NCI-H1105 (cell line): ENCODE measurements at regions not wholly inside any gene's neighbourhood (a gene's known extent, or its start where the extent isn't known, plus 50 kb on each side); places are given as distances from the start of the nearest gene placed in this dataset.
"Not testable (repeated sequence)": the region's sequence is repeated elsewhere in the genome, so short reads cannot be mapped to it uniquely, and the experiment has no call there.

Source experiments
- DNase-seq: peaks from one replicate; lab custom pipeline; 2025; lab: John Stamatoyannopoulos, UW

DNA sequence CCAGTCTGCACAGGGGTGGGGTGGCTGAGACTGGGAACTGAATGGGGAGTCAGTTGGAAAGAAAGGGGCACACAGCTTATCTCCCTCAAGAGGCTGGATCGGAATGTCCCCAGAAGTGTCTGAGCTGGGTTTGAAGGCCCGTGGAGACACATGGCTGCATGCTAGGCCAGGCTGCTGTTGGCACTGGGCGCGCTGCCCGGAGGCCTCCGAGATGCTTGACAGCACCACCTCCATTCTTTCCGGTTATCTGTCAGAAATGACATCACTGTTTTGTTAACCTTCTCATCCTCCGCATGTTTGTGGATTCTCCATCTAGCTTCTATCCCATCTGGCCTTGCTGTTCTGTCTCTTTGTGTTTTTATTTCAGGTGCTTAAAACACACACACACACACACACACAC lies 85.5 kb downstream of the APIP start:
- no peak for DNase-seq

- no peak for DNase-seq
These were observed 86.1 kb downstream of the APIP start for GRCh38 chr11:34830035-34830434.

DNA sequence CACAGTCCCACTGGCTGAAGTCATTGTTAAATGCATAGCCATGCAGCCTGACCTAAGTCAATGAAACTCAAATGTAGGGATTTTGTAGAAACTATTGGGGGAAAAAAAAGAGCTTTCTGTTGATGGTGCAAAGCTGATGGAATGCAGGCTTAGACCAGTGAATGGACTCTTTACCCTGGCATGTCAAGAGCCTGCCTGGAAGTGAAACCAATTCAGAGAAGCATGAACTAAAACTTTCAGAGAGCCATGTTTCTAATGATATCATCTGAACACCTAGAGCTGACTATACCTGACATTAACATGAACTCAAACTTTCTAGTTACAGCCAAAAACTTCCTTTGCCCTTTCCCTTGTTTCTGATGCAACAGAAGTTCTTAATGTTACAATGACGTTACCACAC lies 89.0 kb downstream of the APIP start:
- no peak for DNase-seq

- DNase-seq: no peak
These were observed 89.8 kb downstream of the APIP start for GRCh38 chr11:34826384-34826726.

DNA sequence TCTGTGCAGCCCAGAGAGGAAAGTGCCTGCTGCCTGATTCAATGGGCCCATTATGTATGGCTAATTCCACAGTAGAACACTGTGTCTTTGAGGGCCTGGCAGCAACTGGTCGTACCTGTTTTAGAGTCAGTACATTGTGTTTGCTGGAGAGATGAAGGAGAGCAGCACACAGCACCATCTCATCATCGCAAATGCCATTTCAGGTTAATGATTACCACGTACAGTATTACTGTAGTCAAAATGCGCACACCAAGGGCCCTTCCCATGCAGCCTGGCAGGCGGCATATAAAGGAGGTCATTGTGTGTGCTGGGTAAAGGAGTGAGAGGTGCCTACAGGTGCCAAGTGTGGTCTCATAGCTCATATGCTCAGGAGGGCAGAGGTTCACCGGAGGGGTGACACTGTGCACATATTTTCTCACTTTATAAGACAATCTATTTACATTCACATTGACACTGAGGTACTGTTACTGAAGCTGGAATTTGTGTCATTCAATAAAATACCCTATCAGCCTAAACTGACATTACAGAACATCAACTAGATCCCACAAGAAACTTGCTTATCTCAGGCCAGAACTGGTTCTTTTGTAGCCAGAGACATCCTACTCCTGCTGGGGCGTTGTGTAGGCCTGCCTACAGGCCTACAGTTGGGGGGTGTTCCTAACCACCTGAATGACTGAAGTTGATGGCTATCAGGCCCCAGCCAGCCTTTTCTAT lies 90.4 kb downstream of the APIP start:
- DNase-seq: no peak

DNA sequence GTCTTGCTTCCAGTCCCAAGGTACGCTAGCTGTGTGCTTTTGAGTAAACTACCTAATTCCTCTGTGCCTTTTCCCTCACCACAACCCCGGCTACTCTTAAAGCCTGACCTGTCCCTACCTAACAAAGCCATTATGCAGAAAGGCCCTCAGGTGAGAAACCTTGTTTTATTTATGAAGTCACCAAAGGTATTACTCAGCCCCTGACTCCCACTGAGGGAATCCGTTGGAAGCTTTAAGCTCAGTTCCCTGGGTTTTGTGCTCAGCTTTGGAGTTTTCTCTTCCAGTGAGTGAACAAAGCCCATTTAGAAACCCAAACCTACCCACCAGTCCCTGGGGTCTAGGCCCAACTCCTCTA lies 90.9 kb downstream of the APIP start:
- no peak for DNase-seq

DNA sequence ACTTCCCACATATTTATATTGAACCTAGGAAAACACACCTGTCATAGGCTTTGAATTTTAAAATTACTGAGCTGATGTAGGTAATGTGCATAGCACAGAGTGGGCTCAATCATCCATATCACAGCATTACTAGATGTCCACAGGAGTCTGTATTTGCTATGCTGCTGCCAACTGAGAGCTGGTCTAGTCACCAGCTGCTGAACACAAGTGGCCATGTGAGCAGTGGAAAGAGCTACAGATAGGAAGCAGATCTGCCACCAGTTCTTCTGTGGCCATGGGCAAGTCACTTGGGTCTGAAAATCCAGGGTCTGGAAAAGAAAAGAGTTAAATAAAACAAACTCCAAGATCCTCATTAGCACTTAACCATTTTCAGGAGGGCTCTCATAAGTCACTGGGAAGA lies 91.8 kb downstream of the APIP start:
- DNase-seq: no peak

DNA sequence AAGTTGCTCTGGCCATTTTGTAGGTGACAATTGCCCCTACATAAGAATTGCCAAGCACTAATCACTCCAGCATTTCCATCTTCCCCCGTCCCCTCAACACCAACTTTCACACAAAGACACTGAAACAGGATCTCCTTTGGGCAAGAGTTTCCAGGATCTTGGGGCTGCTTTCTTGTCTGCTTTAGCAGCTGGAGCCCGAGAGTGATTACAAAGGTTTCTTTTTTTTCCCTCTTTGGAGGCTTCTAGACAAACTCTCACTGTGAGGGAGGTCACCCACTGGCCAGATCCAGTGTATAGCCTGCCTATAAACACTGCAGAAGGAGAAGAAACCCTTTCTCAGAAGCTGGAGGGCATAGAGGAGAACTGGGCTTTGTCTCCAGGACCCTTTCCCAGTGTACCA lies 92.5 kb downstream of the APIP start:
- DNase-seq: no peak

- no peak for DNase-seq
These were observed 93.0 kb downstream of the APIP start for GRCh38 chr11:34823197-34823596.

GRCh38 chr11:34819740-34820482 lies 96.3 kb downstream of the APIP start:
- DNase-seq: no peak

- DNase-seq: not testable (repeated sequence)
These were observed 98.4 kb downstream of the APIP start for GRCh38 chr11:34817812-34818211.

DNA sequence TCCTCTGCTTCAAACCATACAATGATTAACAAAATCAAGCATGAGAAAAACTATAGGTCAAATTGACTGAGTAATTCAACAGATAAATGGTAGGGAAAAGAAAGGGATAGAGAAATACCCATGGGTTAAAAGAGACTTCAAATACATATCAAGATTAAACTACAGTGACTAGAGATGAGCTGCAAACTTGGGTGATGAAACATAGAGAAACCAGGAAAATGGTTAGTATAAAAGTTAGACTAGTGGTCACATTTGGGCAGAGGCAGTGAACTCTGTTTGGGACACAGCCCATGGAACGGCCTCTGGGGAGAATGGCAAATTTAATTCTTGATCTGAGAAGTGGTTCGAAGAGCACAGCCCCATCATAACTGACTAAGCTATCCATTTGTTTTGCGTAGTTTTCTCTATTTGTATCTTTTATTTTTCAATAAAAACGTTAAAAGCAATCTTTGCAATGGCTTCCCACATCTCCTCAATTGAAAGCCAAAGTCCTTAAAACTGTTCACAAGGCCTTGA lies 99.4 kb downstream of the APIP start:
- DNase-seq: no peak

DNA sequence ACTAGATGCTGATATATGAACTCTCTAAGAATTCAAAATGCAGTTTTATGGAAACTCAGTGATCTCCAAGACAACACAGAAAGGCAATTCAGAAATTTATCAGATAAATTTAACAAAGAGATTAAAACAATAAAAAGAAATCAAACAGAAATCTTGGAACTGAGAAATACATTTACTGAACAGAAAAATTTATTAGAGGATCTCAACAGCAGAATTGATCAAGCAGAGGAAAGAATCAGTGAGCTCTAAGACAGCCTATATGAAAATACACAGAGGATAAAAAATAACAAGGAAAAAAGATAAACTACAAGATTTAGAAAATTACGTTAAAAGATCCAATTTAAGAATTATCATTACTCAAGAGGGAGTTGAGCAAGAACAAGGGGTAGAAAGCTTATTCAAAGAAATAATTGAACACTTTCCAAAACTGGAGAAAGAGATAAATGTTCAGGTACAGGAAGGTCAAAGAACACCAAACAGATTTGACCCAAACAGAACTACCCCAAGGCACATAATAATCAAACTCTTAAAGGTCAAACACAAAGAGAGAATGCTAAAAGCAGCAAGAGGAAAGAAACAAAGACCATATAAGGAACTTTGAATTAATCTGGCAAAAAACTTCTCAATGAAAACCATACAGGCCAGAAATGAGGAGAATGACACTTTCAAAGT lies 103.1 kb downstream of the APIP start:
- DNase-seq: no peak

DNA sequence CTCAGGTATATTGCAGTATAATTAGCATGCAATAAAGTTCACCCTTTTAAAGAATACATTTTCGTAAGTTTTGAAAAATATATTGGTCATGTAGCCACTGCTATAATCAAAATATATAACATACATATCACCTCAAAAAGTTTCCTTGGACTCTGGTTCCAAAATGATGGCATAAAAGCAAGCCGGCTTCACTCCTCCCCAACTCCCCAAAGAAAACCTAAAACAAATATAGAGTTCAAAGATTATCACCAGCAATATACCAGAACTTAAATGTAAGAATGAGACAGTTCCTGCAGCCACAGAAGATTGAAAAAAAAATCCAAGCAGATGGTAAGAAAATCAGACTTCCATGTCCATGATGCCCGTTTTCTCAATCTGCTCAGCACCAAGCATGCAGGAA lies 104.3 kb downstream of the APIP start:
- DNase-seq: no peak

DNA sequence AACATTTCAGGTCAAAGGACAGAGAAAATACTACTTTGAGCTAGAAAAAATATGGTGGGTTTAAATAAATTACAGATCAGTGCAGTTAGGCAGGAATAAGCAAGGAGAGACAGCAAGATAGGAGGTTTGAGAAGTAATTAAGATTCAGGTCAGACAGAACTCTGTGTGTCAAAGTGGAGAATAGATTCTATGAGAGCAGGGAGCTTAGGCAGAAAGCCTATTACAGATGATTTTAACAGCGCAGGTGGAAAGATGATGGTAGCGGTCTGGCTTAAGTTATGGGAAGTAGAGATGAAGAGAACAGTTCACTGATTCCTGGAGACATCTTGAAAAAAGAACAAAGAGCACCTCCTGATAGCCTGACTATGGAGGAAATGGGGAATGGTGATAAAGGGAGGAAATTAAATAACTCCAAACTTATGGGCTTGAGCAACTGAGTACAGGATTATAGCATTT lies 106.0 kb downstream of the APIP start:
- no peak for DNase-seq

DNA sequence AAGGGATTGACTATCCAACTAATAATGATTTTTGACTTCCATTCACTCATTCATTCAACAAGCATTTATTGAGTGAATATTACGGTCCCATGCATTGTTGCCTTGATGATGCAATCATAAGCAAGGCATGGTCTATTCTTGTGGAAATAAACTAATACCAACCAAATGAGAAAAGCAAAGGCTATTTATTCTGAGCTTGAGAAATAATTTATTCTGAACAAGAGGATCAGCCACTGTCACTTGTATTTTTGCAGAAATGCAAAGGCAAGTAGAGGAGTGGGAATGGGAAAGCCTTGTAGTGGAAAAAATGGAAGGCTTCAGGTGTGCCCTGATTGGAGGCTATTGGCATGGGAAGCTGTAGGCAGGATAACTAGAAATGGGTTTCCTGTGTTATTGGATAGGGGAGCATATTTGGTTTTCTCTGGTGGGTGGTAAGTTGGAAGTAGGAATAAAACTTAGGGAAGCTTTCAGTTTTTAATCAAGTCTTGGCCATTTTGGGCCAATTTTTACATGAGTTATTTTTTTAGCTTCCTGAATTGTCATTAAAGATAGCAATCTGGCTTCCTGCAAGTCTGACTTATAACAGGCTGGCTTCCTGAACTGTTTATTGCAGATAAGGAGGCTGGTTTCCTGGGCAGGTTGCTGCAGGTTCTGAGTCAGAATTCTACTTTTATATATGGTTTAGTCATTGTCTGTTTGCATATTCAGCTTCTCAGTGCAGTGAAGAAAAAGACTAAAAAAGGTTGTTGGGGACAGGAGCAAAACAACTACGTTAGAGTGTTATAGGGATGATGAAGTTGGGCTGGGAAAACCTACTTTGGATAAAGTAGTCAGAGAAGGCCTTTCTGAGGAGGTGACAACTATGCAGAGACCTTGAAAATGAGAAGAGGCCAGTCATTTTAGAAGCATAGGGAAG lies 106.7 kb downstream of the APIP start:
- DNase-seq: no peak

DNA sequence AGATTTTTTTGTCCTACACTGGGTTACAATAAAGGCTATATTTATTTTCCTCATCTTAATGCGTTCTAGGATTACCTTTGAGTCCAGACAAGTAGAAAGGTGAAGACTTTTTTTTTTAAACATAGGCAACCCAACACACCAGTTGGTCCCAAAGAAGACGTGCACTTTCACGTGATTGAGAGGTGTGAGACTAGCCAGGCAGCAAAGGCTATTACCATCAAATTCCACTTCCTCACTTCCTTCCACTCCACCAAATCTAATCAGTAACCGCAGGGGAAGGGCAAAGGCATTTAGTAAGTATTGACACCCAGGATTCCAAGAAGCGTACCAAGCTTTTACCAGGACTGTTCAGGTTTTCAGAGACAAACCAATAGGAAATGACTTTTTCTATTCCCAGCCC lies 109.3 kb downstream of the APIP start:
- no peak for DNase-seq

DNA sequence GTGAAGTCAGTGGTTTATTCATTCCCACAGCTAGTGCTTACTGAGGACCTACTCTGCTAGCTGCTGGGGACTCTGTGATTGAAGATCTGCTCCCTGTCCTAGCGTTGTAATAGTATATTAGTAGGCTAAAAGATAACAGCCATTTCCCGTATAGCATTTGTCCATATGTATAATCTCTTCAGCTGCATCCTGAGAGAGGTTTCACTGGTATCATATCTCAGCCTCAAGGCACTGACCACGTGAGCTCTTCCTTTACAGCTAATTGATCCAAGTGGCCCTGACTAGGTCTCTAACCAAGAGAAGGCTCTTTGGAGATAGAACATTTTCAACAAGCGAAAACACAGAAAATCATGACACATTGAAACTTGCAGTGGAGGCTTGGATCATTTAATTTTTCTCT lies 110.2 kb downstream of the APIP start:
- DNase-seq: no peak

DNA sequence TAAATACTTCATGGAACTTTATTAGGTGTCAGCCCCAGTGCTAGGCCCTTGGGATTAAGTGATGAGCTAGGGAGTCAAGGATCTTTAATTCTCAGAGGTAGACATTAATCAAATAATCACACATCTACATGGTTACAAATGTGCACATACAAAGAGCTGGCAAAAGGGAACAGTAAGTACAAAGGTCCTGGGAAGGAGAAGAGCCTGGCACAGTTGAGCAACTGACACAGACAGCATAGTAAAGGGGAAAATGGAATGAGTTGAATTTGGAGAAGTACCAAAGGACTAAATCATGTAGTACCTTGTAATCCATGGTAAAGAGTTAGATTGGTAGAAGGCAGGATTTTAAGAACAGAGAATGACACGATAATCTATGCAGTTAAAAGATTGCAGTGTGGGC lies 116.3 kb downstream of the APIP start:
- DNase-seq: no peak

DNA sequence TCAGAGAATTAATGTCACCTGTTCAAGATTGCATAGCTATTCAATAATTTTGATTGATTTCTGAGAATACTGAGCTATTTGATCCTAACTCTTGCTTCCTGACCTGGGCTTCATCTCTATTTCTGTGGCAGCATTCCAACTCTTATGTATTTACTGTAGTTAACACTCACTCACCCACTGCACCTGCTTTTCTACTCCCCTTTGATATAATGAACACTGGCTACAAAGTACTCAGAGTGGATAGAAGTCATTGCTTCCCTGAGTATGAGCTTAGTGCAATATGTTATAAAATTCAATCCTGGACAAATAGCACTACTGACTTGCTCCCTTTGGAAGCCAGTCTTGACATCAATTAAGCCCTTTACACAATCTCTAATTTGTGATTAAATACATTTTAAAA lies 117.2 kb downstream of the APIP start:
- peak; percentile 64 for DNase-seq

GRCh38 chr11:34797497-34797896 lies 118.7 kb downstream of the APIP start:
- DNase-seq: not testable (repeated sequence)

DNA sequence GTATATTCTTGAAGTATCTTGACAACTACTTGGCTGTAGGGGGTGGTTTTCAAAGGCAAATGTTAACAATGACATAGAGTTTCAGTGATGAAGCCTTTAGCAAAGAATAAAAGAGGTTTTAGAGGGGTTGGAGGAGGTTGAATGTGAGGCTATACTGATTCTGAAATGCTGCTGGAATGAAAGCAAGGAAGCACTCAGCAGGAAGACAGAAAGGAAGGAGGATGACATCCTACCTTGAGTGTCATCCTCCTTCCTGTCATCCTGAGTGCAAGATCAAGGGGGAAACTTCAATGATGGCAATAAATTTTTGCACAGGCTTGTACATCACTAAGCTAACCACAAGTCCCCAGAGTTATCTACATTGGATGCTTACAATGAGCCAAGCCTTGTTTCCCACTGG lies 120.5 kb downstream of the APIP start:
- no peak for DNase-seq
